ENCODE measurements at regions not wholly inside any gene's neighbourhood (a gene's known extent, or its start where the extent isn't known, plus 50 kb on each side); places are given as distances from the start of the nearest gene placed in this dataset.

DNA sequence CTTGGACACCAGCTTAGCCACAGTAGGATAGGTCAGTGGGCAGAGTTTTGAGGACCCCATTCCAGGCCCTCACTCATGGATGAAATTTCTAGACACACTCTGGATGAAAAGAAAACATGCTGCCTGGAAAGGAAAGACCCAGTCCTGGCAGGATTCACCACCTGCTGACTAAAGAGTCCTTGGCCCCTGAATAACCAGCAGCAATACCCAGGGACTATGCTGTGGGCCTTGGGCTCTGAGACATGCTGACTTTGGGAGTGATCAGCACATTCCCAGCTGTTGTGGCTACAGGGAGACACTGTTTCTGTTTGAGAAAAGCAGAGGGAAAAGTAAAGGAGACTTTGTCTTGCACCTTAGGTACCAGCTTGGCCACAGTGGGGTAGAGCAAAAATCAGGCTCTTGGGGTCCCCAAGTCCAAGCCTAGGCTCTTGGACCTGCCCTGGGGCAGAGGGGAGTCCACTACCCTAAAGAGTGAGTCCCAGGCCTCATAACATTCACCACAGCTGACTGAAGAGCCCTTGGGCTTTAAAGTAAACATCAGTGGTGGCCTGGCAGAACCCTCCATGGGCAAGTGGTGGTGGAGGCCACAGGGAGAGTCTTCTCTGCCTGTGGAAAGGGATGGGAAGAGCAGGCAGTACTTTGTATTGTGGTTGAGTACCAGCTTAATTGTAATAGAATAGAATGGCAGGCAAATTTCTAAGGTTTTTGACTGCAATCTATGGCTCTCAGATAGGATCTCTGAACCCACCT, 516.8 kb downstream of the BCKDHB start:
- in situ Hi-C loops (cut with MboI): loop anchor here (25.0 kb wide), 1 partner anchor 839 kb away; no protein-coding TSS in a partner anchor
- no peak for TF ChIP-seq EZH2phosphoT487 (IDR thresholded peaks at IDR 0.05; ENCODE audit: insufficient read depth, low read depth)
- no peak for TF ChIP-seq EZH2 (IDR thresholded peaks at IDR 0.05; ENCODE audit: insufficient read depth, poor library complexity, severe bottlenecking)
- Histone ChIP-seq H4K20me1 (ENCODE audit: insufficient read depth) (no peaks in the 10 kb centered on the region), H3F3A (ENCODE audit: insufficient read depth) (peaks cover 14% of the 10 kb centered on the region), H3K9me3 (ENCODE audit: low read depth) (no peaks in the 10 kb centered on the region), H3K36me3 (ENCODE audit: low read depth) (no peaks in the 10 kb centered on the region), H3K27me3 (replicated peaks; ENCODE audit: insufficient read depth) (no peaks in the 10 kb centered on the region), H3K9me2 (ENCODE audit: insufficient read depth) (no peaks in the 10 kb centered on the region), H3K4me2 (ENCODE audit: unreplicated experiment) (no peak overlapping the region), H3K4me1 (ENCODE audit: insufficient read depth) (peaks cover 11% of the 10 kb centered on the region), H3K27ac (no peak overlapping the region), H3K79me2 (ENCODE audit: insufficient read depth) (no peaks in the 10 kb centered on the region), H3K9ac (no peak overlapping the region), H2AFZ (no peak overlapping the region), H3K4me3 (no peak overlapping the region)
- no peak for DNase-seq

DNA sequence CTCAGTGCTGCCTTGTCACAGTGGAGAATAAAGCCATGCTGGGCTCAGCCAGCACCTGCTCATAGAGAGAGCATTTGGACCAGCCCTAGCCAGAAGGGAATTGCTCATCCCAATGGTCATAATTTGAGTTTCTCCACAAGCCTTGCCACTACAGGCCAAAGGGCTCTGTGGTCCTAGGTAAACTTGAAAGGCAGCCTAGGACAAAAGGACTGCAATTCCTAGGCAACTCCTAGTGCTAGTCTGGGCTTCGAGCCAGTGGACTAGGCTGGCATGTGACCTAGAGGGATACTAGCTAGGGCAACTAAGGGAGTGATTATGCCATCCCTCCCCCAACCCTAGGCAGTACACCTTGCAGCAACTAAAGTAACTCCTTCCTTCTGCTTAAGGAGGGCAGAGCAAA, 516.2 kb downstream of the BCKDHB start:
- no peak overlapping the region for H3K9ac ChIP-seq
- H3K4me2 ChIP-seq (ENCODE audit: unreplicated experiment): no peak overlapping the region
- no peak overlapping the region for H2AFZ ChIP-seq
- no peaks in the 10 kb centered on the region for H3K9me2 ChIP-seq (ENCODE audit: insufficient read depth)
- no peak overlapping the region for H3K27ac ChIP-seq
- H3K4me1 ChIP-seq (ENCODE audit: insufficient read depth): peaks cover 11% of the 10 kb centered on the region
- no peaks in the 10 kb centered on the region for H4K20me1 ChIP-seq (ENCODE audit: insufficient read depth)
- TF ChIP-seq EZH2phosphoT487 (IDR thresholded peaks at IDR 0.05; ENCODE audit: insufficient read depth, low read depth) (no peak), EZH2 (IDR thresholded peaks at IDR 0.05; ENCODE audit: insufficient read depth, poor library complexity, severe bottlenecking) (no peak)
- peaks cover 15% of the 10 kb centered on the region for H3F3A ChIP-seq (ENCODE audit: insufficient read depth)
- no peak overlapping the region for H3K4me3 ChIP-seq
- no peaks in the 10 kb centered on the region for H3K36me3 ChIP-seq (ENCODE audit: low read depth)
- H3K79me2 ChIP-seq (ENCODE audit: insufficient read depth): no peaks in the 10 kb centered on the region
- no peak for DNase-seq
- 75 to 83% methylated on average over 1 of the region's 1 CpG for WGBS, 2 experiments (ENCODE audit: low coverage in 1 of 2, low lambda C conversion rate in 2 of 2, missing lambda C conversion rate in 2 of 2)
- no peaks in the 10 kb centered on the region for H3K27me3 ChIP-seq (replicated peaks; ENCODE audit: insufficient read depth)
- H3K9me3 ChIP-seq (ENCODE audit: low read depth): no peaks in the 10 kb centered on the region
- in situ Hi-C loops (cut with MboI): loop anchor here (25.0 kb wide), 1 partner anchor 840 kb away; no protein-coding TSS in a partner anchor

DNA sequence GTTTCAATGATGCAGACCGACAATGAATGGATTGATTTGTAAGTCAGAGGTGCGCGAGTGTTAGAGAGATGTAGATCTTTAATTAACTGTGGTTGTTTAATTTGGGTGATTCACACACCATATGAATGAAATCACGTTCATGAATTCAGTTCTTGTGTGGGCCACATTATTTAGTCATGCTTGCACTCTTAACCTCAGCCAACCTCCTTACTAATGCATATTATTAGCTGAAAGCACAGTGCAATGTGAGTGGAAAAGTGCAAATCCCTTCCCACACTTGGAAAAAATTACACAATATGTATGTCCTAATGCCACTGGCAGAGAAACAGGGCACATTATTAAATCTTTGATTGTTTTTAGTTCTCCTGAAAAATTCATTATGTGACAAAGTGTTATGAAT, 512.5 kb downstream of the BCKDHB start:
- Histone ChIP-seq H3K36me3 (ENCODE audit: low read depth) (no peaks in the 10 kb centered on the region), H3K4me3 (no peak overlapping the region), H4K20me1 (ENCODE audit: insufficient read depth) (no peaks in the 10 kb centered on the region), H3K27me3 (replicated peaks; ENCODE audit: insufficient read depth) (no peaks in the 10 kb centered on the region), H3K79me2 (ENCODE audit: insufficient read depth) (no peaks in the 10 kb centered on the region), H3K9me3 (ENCODE audit: low read depth) (no peaks in the 10 kb centered on the region), H3K27ac (peak overlapping the region; percentile 24), H3F3A (ENCODE audit: insufficient read depth) (peaks cover 15% of the 10 kb centered on the region), H3K4me1 (ENCODE audit: insufficient read depth) (peaks cover 11% of the 10 kb centered on the region), H2AFZ (no peak overlapping the region), H3K9ac (peak overlapping the region; percentile 8; the same call in 1 of the 2 replicates), H3K9me2 (ENCODE audit: insufficient read depth) (no peaks in the 10 kb centered on the region), H3K4me2 (ENCODE audit: unreplicated experiment) (peak overlapping the region; percentile 57)
- no peak for TF ChIP-seq EZH2 (IDR thresholded peaks at IDR 0.05; ENCODE audit: insufficient read depth, poor library complexity, severe bottlenecking)
- TF ChIP-seq EZH2phosphoT487 (IDR thresholded peaks at IDR 0.05; ENCODE audit: insufficient read depth, low read depth): no peak
- WGBS, 2 experiments (ENCODE audit: low coverage in 1 of 2, low lambda C conversion rate in 2 of 2, missing lambda C conversion rate in 2 of 2): 18 to 27% methylated on average over 4 of the region's 4 CpGs
- in situ Hi-C loops (cut with MboI): loop anchor here (25.0 kb wide), 1 partner anchor 843 kb away; no protein-coding TSS in a partner anchor
- peak; percentile 79 for DNase-seq

DNA sequence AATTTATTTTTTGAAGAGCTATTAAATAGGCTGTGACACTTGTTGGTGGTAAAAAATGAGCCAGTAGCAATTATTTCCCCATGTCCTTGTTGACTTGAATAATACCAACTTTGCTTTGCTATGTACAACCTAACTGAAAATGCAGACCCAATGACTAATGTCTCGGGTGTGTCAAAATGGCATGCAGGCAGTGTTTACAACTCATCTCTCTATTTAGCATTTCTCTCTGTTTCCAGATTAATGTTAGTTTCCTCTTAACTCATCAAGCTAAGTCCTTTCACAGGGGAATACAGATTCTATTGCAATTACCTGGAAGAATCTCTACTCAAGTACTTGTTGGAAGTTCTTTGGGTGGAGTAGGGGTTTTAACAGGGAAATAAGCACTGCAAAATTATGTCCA, 504.4 kb downstream of the BCKDHB start:
- H3K9me2 ChIP-seq (ENCODE audit: insufficient read depth): no peaks in the 10 kb centered on the region
- 0 out of 2 replicates have a peak overlapping the region, but pooled peaks have one; percentile 11 for H2AFZ ChIP-seq
- H3K27ac ChIP-seq: peak overlapping the region; percentile 54
- no peak for TF ChIP-seq EZH2 (IDR thresholded peaks at IDR 0.05; ENCODE audit: insufficient read depth, poor library complexity, severe bottlenecking)
- no peak for TF ChIP-seq EZH2phosphoT487 (IDR thresholded peaks at IDR 0.05; ENCODE audit: insufficient read depth, low read depth)
- no peaks in the 10 kb centered on the region for H3K27me3 ChIP-seq (replicated peaks; ENCODE audit: insufficient read depth)
- H3K9ac ChIP-seq: no peak overlapping the region; the same call in 1 of the 2 replicates
- no peaks in the 10 kb centered on the region for H4K20me1 ChIP-seq (ENCODE audit: insufficient read depth)
- H3K4me3 ChIP-seq: no peak overlapping the region
- no peaks in the 10 kb centered on the region for H3K79me2 ChIP-seq (ENCODE audit: insufficient read depth)
- peak overlapping the region; percentile 22 for H3K4me2 ChIP-seq (ENCODE audit: unreplicated experiment)
- peaks cover 47% of the 10 kb centered on the region for H3K4me1 ChIP-seq (ENCODE audit: insufficient read depth)
- DNase-seq: peak; percentile 82
- H3K9me3 ChIP-seq (ENCODE audit: low read depth): no peaks in the 10 kb centered on the region
- in situ Hi-C loops (cut with MboI): loop anchor here (25.0 kb wide), 1 partner anchor 851 kb away; no protein-coding TSS in a partner anchor
- no peaks in the 10 kb centered on the region for H3K36me3 ChIP-seq (ENCODE audit: low read depth)
- H3F3A ChIP-seq (ENCODE audit: insufficient read depth): peaks cover 35% of the 10 kb centered on the region
- 0 to 5% methylated on average over 1 of the region's 1 CpG for WGBS, 2 experiments (ENCODE audit: low coverage in 1 of 2, low lambda C conversion rate in 2 of 2, missing lambda C conversion rate in 2 of 2)

All from GM23248 (cell line).